ENCODE measurements at regions not wholly inside any gene's neighbourhood (a gene's known extent, or its start where the extent isn't known, plus 50 kb on each side); places are given as distances from the start of the nearest gene placed in this dataset.

GRCh38 chr1:42034426-42034825 is 115.7 kb upstream of the HIVEP3 start:
- DNase-seq (ENCODE audit: low read depth in 2 of 2) = no peak

GRCh38 chr1:42033629-42034028 is 114.9 kb upstream of the HIVEP3 start:
- DNase-seq (ENCODE audit: low read depth in 2 of 2) = no peak

- no peak for DNase-seq (ENCODE audit: low read depth in 2 of 2)
Observed at GRCh38 chr1:42017730-42018129, 99.0 kb upstream of the HIVEP3 start.

- no peak for DNase-seq (ENCODE audit: low read depth in 2 of 2)
Observed at GRCh38 chr1:42017259-42017658, 98.5 kb upstream of the HIVEP3 start.

GRCh38 chr1:42014823-42015222 is 96.1 kb upstream of the HIVEP3 start:
- DNase-seq (ENCODE audit: low read depth in 2 of 2) = no peak

- DNase-seq (ENCODE audit: low read depth in 2 of 2) = no peak
Observed at GRCh38 chr1:42013881-42014470, 95.3 kb upstream of the HIVEP3 start.

GRCh38 chr1:42012852-42013251 is 94.1 kb upstream of the HIVEP3 start:
- no peak for DNase-seq (ENCODE audit: low read depth in 2 of 2)

GRCh38 chr1:42010381-42010780 is 91.7 kb upstream of the HIVEP3 start:
- DNase-seq (ENCODE audit: low read depth in 2 of 2) = no peak

- DNase-seq (ENCODE audit: low read depth in 2 of 2) = no peak
Observed at GRCh38 chr1:42008264-42008663, 89.5 kb upstream of the HIVEP3 start.

- no peak for DNase-seq (ENCODE audit: low read depth in 2 of 2)
Observed at GRCh38 chr1:42006836-42007235, 88.1 kb upstream of the HIVEP3 start.

- DNase-seq (ENCODE audit: low read depth in 2 of 2) = no peak
Observed at GRCh38 chr1:42006093-42006492, 87.4 kb upstream of the HIVEP3 start.

GRCh38 chr1:42005530-42005929 is 86.8 kb upstream of the HIVEP3 start:
- no peak for DNase-seq (ENCODE audit: low read depth in 2 of 2)

GRCh38 chr1:42004860-42005259 is 86.1 kb upstream of the HIVEP3 start:
- no peak for DNase-seq (ENCODE audit: low read depth in 2 of 2)

- no peak for DNase-seq (ENCODE audit: low read depth in 2 of 2)
Observed at GRCh38 chr1:42004322-42004721, 85.6 kb upstream of the HIVEP3 start.

- no peak for DNase-seq (ENCODE audit: low read depth in 2 of 2)
Observed at GRCh38 chr1:42003433-42003832, 84.7 kb upstream of the HIVEP3 start.

- no peak for DNase-seq (ENCODE audit: low read depth in 2 of 2)
Observed at GRCh38 chr1:42002220-42002619, 83.5 kb upstream of the HIVEP3 start.

GRCh38 chr1:42000766-42001165 is 82.0 kb upstream of the HIVEP3 start:
- no peak for DNase-seq (ENCODE audit: low read depth in 2 of 2)

- DNase-seq (ENCODE audit: low read depth in 2 of 2) = no peak
Observed at GRCh38 chr1:41999884-42000283, 81.2 kb upstream of the HIVEP3 start.

- no peak for DNase-seq (ENCODE audit: low read depth in 2 of 2)
Observed at GRCh38 chr1:41998250-41998649, 79.5 kb upstream of the HIVEP3 start.

GRCh38 chr1:41997153-41997552 is 78.4 kb upstream of the HIVEP3 start:
- no peak for DNase-seq (ENCODE audit: low read depth in 2 of 2)

- DNase-seq (ENCODE audit: low read depth in 2 of 2) = no peak
Observed at GRCh38 chr1:41995441-41996130, 76.9 kb upstream of the HIVEP3 start.

- DNase-seq (ENCODE audit: low read depth in 2 of 2) = no peak
Observed at GRCh38 chr1:41994195-41994894, 75.6 kb upstream of the HIVEP3 start.

GRCh38 chr1:41983451-41983850 is 64.7 kb upstream of the HIVEP3 start:
- no peak for DNase-seq (ENCODE audit: low read depth in 2 of 2)

Data from stimulated activated CD8-positive, alpha-beta memory T cell treated with anti-CD3 and anti-CD28 coated beads, Interleukin-15, amount 100 ng/mL, for 48 hours (primary cell).